Peyer's patch (tissue), 4 donors: ENCODE measurements at regions not wholly inside any gene's neighbourhood (a gene's known extent, or its start where the extent isn't known, plus 50 kb on each side); places are given as distances from the start of the nearest gene placed in this dataset.

Source experiments
- CTCF ChIP-seq, 6 experiments: fragments of 450-650 bp in 4 of 6; fragments of 200-600 bp in 2 of 6; sonication (generic) in 1 of 6; IDR thresholded peaks; one replicate each; pipeline ENCODE4 v1.5.1; 2017 to 2019; ENCODE audit warnings: antibody characterized with exemption in 6 of 6, mild to moderate bottlenecking in 3 of 6, moderate library complexity in 1 of 6
- POLR2A ChIP-seq, 2 donors: fragments of 450-650 bp; IDR thresholded peaks; one replicate each; pipeline ENCODE4 v1.5.1; 2017; ENCODE audit warnings: antibody characterized with exemption in 2 of 2, mild to moderate bottlenecking in 2 of 2, moderate library complexity in 2 of 2

- no peak for TF ChIP-seq CTCF (IDR thresholded peaks at IDR 0.05)
- no peak for TF ChIP-seq POLR2A (IDR thresholded peaks at IDR 0.05)
Observed at GRCh38 chr14:28398506-28398905, 368.1 kb upstream of the FOXG1 start.
